ENCODE measurements at regions not wholly inside any gene's neighbourhood (a gene's known extent, or its start where the extent isn't known, plus 50 kb on each side); places are given as distances from the start of the nearest gene placed in this dataset.
A peak's percentile ranks its signal among the peaks of the same experiment; 100 is the strongest.
"Not testable (repeated sequence)": the region's sequence is repeated elsewhere in the genome, so short reads cannot be mapped to it uniquely, and the experiment has no call there.

GRCh38 chr2:8559805-8560204, 122.1 kb upstream of the ID2 start:
- Mint-ChIP-seq H3K9me3 (peaks cover 5 to 7% of the 10 kb centered on the region in 2 donors), H3K4me3 (no peak overlapping the region), H3K27me3 (no peaks in the 10 kb centered on the region), H3K27ac (no peak overlapping the region), H3K36me3 (ENCODE audit: insufficient read depth) (no peaks in the 10 kb centered on the region), H3K4me1 (ENCODE audit: low read depth in 2 of 2) (peaks cover 0 to 8% of the 10 kb centered on the region in 2 donors)
- ATAC-seq (replicated peaks) (no peak), DNase-seq (no peak)

DNA sequence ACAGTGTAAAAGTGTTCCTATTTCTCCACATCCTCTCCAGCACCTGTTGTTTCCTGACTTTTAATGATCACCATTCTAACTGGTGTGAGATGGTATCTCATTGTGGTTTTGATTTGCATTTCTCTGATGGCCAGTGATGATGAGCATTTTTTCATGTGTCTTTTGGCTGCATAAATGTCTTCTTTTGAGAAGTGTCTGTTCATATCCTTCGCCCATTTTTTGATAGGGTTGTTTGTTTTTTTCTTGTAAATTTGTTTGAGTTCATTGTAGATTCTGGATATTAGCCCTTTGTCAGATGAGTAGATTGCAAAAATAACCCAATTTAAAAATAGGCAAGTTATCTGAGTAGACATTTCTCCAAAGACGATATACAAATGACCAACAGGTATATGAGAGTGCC, 120.2 kb upstream of the ID2 start:
- H3K27ac Mint-ChIP-seq; H3K9me3 Mint-ChIP-seq; H3K27me3 Mint-ChIP-seq; H3K4me1 Mint-ChIP-seq (ENCODE audit: low read depth in 2 of 2); H3K36me3 Mint-ChIP-seq (ENCODE audit: insufficient read depth); DNase-seq; ATAC-seq (replicated peaks); H3K4me3 Mint-ChIP-seq: not testable (repeated sequence)

- no peaks in the 10 kb centered on the region for H3K27me3 Mint-ChIP-seq
- peaks cover 0 to 3% of the 10 kb centered on the region in 2 donors for H3K9me3 Mint-ChIP-seq
- no peaks in the 10 kb centered on the region for H3K36me3 Mint-ChIP-seq (ENCODE audit: insufficient read depth)
- no peak for ATAC-seq (replicated peaks)
- no peak for DNase-seq
- no peak overlapping the region for H3K4me3 Mint-ChIP-seq
- H3K4me1 Mint-ChIP-seq (ENCODE audit: low read depth in 2 of 2) = peaks cover 4 to 10% of the 10 kb centered on the region in 2 donors
- H3K27ac Mint-ChIP-seq = peak overlapping the region in 1 of 2 donors; percentile 11
Measured at GRCh38 chr2:8563814-8564474, 117.9 kb upstream of the ID2 start.

DNA sequence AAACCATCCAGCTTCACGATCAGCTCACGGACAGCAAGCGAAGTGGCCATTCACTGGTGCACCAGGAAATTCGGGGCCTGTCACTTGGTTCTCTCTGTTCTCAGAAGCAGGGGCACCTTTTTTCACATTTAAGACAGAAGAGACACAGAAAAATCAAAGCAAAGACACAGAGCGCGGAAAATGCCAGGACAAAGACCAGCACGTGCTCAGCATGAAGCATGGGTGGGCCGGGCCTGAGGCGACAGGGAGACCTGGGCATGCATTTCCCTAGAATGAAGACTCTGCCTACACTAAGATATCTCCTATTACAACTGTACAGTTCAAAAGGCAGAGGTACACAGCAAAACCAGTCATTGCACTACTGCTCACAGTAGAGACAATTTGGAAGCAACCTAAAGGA, 117.4 kb upstream of the ID2 start:
- H3K36me3 Mint-ChIP-seq (ENCODE audit: insufficient read depth) = no peaks in the 10 kb centered on the region
- no peak overlapping the region for H3K4me3 Mint-ChIP-seq
- DNase-seq (no peak), ATAC-seq (replicated peaks) (no peak)
- H3K4me1 Mint-ChIP-seq (ENCODE audit: low read depth in 2 of 2) = peaks cover 4 to 10% of the 10 kb centered on the region in 2 donors
- H3K27ac Mint-ChIP-seq = peak overlapping the region in 1 of 2 donors; percentile 11
- H3K9me3 Mint-ChIP-seq = peaks cover 0 to 3% of the 10 kb centered on the region in 2 donors
- no peaks in the 10 kb centered on the region for H3K27me3 Mint-ChIP-seq

DNA sequence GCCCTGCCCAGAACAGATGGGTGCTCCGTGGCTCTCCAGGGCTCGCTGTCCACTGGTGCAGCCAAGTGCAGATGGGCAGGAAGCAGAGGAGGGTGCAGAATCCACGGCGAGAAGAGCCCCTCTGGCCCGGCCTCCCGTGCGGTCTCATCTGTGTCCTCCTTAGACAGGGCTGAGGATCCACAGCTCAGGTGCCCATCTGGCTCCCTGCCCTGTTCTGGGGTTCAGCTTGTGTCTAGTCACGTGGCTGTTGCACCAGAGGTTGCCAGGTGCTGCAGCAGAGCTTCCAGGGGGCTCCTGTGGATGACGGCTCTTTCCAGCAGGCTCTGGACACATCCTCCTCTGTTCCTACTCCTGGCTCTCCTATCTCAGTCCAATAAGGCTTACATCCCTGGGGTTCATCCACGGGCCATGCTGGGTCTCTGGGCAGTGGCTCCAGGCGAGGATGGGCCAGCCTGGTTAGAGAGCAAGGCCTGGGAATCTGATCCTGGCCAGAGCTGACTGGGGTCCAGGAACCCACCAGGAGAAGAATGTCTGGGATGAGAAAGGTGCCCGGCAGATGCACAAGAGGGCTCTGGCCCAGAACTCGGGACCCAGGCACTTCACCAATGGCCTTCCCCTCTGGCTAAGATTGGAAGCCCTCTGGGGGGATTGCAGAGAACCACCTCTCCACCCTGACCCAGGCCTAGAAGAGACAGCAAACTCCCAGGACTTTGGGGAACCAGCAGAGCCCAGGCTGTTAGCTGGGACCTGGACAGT, 116.3 kb upstream of the ID2 start:
- no peaks in the 10 kb centered on the region for H3K27me3 Mint-ChIP-seq

GRCh38 chr2:8566155-8566670, 115.6 kb upstream of the ID2 start:
- H3K9me3 Mint-ChIP-seq = peaks cover 0 to 1% of the 10 kb centered on the region in 2 donors
- DNase-seq (no peak), ATAC-seq (replicated peaks) (no peak)
- no peaks in the 10 kb centered on the region for H3K36me3 Mint-ChIP-seq (ENCODE audit: insufficient read depth)
- peak overlapping the region in 1 of 2 donors; percentile 91 for H3K27ac Mint-ChIP-seq
- H3K27me3 Mint-ChIP-seq = no peaks in the 10 kb centered on the region
- H3K4me3 Mint-ChIP-seq = no peak overlapping the region
- peaks cover 4 to 10% of the 10 kb centered on the region in 2 donors for H3K4me1 Mint-ChIP-seq (ENCODE audit: low read depth in 2 of 2)

More for the DNA sequence above, 116.3 kb upstream of the ID2 start:
- ATAC-seq (replicated peaks) (no peak), DNase-seq (no peak)
- H3K4me3 Mint-ChIP-seq = no peak overlapping the region
- H3K4me1 Mint-ChIP-seq (ENCODE audit: low read depth in 2 of 2) = peaks cover 4 to 10% of the 10 kb centered on the region in 2 donors
- H3K27ac Mint-ChIP-seq = no peak overlapping the region
- H3K36me3 Mint-ChIP-seq (ENCODE audit: insufficient read depth) = no peaks in the 10 kb centered on the region
- peaks cover 0 to 1% of the 10 kb centered on the region in 2 donors for H3K9me3 Mint-ChIP-seq

DNA sequence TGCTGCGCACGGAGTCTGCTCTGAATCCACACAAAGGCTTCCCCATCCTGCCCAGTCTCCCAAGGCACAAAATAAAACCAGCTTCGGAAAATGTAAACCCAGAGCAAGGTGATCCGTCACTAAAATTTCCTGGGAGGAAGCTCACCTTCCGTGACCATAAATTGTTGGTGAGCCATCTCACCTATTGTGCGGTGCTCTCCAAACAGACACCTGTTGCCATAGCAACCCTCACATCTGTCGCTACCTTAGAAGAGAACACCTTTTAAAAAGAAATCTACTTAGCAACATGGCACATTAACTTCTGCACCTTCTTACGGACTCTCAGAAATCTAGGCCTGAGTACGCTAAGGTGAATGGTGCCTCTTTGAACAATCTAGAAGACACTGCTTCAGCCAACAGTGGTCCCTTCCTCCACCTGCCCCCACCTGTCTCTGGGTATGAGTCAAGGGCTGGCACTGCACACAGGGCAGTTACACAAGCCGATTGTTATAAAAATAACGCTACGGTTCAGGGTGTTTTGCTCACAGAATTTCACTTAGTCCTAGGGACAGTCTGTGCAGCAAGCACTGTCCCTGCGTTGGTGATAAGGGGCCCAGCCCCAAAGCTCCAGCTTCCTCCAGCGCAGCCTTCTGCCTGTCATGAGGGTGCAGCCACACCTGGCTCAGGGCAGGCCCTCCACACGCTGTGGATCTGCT, 114.9 kb upstream of the ID2 start:
- Mint-ChIP-seq H3K27me3 (no peaks in the 10 kb centered on the region), H3K4me1 (ENCODE audit: low read depth in 2 of 2) (peaks cover 8 to 10% of the 10 kb centered on the region in 2 donors), H3K36me3 (ENCODE audit: insufficient read depth) (no peaks in the 10 kb centered on the region), H3K27ac (peak overlapping the region in 1 of 2 donors; percentile 91), H3K9me3 (peaks cover 0 to 1% of the 10 kb centered on the region in 2 donors), H3K4me3 (no peak overlapping the region)
- no peak for DNase-seq
- ATAC-seq (replicated peaks) = no peak

DNA sequence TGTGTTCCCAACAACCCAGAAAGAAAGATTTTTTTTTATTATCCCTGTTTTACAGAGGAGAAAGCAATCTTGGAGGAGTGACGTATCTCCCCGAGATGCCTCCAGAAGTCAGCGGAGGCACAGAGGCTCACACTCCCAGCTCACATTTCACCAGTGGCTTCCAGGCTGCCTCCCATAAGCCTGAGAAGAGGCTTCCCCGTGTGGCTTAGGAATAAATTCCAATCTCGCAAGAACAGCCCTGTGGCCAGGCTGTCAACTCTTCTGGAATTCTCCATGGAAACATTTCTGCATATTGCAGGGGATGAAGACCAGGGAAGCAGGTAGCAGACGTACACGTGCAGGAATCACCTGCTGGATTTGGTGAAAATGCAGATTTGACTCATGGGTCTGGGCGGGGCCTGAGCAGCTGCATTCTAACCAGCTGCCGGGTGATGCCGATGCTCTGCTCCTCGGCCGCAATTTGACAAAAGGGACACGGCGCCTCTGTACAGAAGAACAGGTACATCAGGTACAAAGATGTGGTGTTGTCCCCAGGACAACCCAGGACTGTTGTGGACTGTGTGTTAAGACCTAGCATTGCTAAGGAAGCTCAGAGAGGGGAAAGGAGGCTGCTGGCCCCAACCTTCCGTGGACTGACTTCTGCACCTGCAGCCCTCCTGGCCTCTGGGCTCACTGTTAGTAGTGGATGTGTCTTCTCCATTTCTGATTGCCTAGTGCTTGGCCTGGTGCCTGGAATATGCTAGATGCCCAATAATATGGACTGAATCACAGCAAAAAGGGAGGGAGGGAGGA, 114.2 kb upstream of the ID2 start:
- H3K4me1 Mint-ChIP-seq (ENCODE audit: low read depth in 2 of 2) = peaks cover 8 to 10% of the 10 kb centered on the region in 2 donors

DNA sequence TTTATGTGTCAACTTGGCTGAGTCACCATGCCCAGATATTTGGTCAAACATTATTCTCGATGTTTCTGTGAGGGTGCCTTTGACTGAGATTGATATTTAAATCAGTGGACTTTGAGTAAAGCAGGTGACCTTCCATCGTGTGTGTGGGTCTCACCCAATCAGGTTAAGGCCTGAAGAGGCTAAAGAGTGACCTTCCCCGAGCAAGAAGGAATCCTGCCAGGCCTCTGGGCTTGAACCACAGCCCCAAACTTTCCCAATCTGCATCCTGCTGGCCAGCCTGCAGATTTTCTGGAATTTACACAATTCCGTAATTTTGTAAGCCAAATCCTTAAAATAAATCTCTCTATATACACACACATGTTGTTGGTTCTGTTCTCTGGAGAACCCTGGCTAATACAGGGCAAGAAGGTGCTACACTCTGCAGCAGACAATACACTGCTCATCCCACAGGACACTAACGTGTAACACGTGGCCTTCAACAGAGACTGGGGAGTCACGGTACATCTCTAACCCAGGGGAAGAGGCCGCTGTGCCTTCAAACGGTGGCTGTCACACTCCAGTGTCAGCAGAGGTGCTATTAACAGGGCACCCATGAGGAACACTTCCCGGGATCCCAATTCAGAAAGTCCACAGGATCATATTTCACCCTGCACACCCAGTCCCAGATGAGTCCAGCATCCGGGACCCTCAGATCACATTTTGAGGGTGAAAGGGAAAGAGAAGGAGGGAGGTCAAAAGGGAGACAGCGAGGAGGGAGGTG, 113.1 kb upstream of the ID2 start:
- ATAC-seq (replicated peaks) (no peak), DNase-seq (no peak)
- Mint-ChIP-seq H3K36me3 (ENCODE audit: insufficient read depth) (no peaks in the 10 kb centered on the region), H3K27ac (no peak overlapping the region), H3K4me1 (ENCODE audit: low read depth in 2 of 2) (peaks cover 8 to 10% of the 10 kb centered on the region in 2 donors), H3K27me3 (no peaks in the 10 kb centered on the region), H3K9me3 (no peaks in the 10 kb centered on the region), H3K4me3 (no peak overlapping the region)

More for the DNA sequence above, 114.2 kb upstream of the ID2 start:
- DNase-seq (no peak), ATAC-seq (replicated peaks) (no peak)
- H3K27ac Mint-ChIP-seq = no peak overlapping the region
- no peaks in the 10 kb centered on the region for H3K9me3 Mint-ChIP-seq
- no peaks in the 10 kb centered on the region for H3K36me3 Mint-ChIP-seq (ENCODE audit: insufficient read depth)
- H3K27me3 Mint-ChIP-seq = no peaks in the 10 kb centered on the region
- H3K4me3 Mint-ChIP-seq = no peak overlapping the region

- Mint-ChIP-seq H3K4me3 (no peak overlapping the region), H3K4me1 (ENCODE audit: low read depth in 2 of 2) (peaks cover 8% of the 10 kb centered on the region in 2 donors), H3K27me3 (no peaks in the 10 kb centered on the region), H3K9me3 (no peaks in the 10 kb centered on the region), H3K27ac (no peak overlapping the region), H3K36me3 (ENCODE audit: insufficient read depth) (peaks cover 2% of the 10 kb centered on the region)
- no peak for ATAC-seq (replicated peaks)
- DNase-seq = no peak
Measured at GRCh38 chr2:8569332-8569930, 112.4 kb upstream of the ID2 start.

DNA sequence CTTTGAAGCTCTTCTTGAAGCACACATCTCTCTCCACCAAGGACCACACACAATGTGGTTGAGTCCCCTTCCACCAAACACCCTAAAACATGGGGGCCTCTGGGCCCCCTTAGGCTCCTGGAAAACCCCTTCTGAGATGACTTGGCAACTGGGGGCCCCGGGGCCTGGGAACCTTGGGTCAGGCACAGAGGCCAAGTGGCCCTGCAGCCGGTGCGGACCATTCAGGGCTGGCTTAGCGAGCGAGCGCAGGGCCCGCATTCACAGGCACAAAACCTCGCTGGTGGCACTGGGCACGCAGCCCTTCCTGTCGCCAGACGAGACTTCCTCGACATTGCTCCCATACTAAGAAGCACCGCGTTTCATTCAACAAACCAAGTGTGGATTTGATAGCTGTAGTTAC, 111.2 kb upstream of the ID2 start:
- Mint-ChIP-seq H3K4me3 (no peak overlapping the region), H3K27me3 (no peaks in the 10 kb centered on the region), H3K27ac (no peak overlapping the region), H3K9me3 (no peaks in the 10 kb centered on the region), H3K4me1 (ENCODE audit: low read depth in 2 of 2) (peaks cover 17 to 18% of the 10 kb centered on the region in 2 donors), H3K36me3 (ENCODE audit: insufficient read depth) (peaks cover 2% of the 10 kb centered on the region)
- DNase-seq (no peak), ATAC-seq (replicated peaks) (no peak)

DNA sequence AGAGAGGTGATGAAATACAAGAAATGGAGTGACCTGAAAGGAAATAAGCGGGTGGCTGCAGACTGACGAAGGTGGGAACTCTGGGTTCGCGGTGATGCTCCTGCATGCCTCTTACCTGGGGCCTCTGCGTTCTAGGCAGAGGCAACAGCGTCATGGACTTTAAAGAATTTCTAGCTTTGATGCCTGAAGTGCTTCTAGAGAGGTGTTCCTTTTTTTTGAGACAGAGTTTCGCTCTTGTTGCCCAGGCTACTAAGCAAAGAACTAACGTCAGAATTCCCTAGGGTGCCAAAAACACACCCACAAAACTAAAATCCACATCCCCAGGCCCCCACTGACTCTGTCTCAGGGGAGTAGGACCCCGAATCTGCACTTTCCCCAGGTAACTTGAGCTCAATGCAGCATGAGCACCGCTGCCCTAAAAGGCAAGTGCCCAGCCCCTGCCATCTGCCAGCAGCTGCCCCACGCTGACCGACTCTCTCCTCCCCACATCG, 110.5 kb upstream of the ID2 start:
- Mint-ChIP-seq H3K27me3 (no peaks in the 10 kb centered on the region), H3K9me3 (no peaks in the 10 kb centered on the region), H3K36me3 (ENCODE audit: insufficient read depth) (peaks cover 2% of the 10 kb centered on the region), H3K4me3 (no peak overlapping the region), H3K4me1 (ENCODE audit: low read depth in 2 of 2) (peaks cover 21 to 26% of the 10 kb centered on the region in 2 donors), H3K27ac (no peak overlapping the region)
- ATAC-seq (replicated peaks) (no peak), DNase-seq (no peak)
